ENCODE measurements at regions not wholly inside any gene's neighbourhood (a gene's known extent, or its start where the extent isn't known, plus 50 kb on each side); places are given as distances from the start of the nearest gene placed in this dataset.

DNA sequence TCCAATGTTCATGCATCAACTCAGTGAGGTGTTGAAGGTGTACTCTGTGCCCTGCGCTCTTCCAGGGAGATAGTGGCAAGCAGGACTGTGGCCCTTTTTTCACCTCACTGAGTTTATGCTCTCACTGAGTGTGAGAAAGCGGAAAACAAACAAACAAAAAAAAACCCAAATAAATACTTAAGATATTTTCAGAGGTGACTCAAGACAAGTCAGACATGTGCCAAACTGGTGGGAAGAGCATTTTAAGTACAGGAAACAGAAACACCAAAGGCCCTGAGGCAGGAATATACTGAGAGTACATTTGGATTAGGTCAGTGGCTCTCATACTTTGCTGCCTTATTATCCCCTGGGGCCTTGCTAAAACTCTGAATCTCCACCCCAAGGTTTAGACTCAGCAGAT is 111.9 kb upstream of the IGFBP3 start:
- no peak for DNase-seq

GRCh38 chr7:46032353-46032752 is 111.3 kb upstream of the IGFBP3 start:
- DNase-seq, result no peak

GRCh38 chr7:46029111-46029704 is 108.1 kb upstream of the IGFBP3 start:
- no peak for DNase-seq

DNA sequence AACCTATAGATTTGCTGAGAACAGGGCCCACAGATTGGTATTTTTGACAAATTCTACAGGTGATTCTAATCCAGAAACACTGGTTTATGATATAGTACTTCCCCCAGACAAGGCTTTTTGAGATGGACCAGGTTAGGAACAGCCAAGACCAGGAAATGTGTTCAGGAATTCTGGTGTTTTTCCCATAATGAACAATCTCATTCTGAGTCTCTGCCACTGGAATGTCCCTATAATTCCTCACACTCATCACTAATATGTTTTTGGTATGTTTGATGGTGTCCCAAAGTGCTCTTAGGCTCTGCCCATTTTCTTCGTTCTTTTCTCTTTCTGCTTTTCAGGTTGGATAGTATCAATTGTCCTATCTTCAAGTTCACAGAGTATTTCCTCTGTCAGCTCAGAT is 107.2 kb upstream of the IGFBP3 start:
- DNase-seq, result no peak

GRCh38 chr7:46026741-46027140 is 105.7 kb upstream of the IGFBP3 start:
- no peak for DNase-seq

DNA sequence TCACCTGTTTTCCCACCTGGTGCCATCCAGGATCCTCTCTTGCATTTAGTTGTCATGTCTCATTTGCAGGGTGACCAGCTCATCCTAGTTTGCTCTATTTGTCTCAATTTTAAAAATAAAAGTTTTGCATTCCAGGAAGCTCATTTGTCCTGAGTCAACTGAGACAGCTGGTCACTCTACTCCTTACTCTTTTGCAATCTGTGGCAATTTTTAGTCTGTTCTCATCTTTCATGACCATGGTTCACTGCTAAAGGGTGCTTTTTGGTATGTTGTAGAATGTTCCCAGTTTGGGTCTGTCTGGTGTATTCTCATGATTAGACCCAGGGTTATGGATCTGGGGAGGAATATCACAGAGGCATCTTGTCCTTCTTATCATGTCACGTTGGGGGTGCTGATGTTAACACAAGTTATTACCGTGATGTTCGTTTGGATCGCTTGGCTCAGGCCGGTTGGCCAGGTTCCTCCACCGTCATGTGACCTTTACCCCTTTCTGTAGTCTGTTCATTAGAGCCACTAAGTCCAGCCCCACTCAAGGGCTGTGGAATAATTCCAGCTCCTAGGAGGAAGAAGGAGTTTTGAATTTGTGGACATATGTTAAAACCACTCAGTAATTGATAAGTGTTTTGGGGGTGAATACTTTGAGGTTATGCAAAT is 103.3 kb upstream of the IGFBP3 start:
- no peak for DNase-seq

DNA sequence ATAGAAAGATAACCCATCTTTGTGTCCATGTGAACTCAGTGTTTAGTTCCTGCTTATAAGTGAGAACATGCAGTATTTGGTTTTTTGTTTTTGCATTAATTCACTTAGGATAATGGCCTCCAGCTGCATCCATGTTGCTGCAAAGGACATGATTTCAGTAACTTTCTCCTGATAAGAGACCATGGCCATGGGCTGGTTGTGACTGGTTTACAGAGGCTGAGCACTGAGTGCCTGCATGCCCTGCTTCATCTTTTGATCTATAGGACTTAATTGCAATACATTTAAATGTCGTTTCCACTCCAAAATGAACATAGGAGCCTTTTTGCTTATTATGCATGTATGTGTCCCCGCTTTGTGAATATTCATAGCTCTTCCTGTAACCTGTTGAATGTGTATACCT is 101.3 kb upstream of the IGFBP3 start:
- DNase-seq, result no peak

DNA sequence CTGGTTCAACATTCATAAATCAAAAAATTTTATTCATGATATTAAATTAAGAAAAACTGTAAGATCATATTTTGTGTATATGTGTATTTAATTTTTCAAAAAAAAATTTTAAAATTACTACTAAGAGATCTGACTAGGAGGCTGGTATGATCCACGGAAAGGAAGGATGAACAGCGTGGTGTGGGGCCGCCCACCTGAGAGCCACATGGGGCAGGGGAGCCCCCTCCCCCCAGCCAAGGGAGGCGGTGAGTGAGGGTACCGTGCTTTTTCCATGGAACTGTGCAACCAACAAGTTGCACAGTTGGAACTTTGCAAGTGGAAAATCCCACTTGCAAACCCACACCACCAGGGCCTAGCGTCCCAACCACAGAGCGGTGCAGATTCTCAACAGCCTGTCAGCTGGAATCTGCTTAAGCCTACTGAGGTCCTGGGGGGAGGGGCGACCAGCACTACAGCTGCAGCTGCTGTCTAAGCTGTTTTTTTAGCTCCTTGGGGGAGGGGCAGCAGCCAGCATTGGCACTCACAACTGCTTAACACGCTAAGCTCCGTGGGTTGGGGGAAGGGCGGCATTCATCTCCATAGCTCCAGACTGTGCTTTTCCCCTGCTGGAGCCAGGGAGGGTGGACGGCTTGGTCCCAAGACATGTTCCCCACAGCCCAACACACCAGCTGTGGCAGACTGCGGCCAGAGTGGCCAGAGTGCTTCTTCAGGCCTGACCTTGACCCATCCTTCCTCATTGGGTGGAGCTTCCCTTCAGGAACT is 94.2 kb upstream of the IGFBP3 start:
- DNase-seq, result no peak

GRCh38 chr7:46011501-46011900 is 90.4 kb upstream of the IGFBP3 start:
- no peak for DNase-seq

DNA sequence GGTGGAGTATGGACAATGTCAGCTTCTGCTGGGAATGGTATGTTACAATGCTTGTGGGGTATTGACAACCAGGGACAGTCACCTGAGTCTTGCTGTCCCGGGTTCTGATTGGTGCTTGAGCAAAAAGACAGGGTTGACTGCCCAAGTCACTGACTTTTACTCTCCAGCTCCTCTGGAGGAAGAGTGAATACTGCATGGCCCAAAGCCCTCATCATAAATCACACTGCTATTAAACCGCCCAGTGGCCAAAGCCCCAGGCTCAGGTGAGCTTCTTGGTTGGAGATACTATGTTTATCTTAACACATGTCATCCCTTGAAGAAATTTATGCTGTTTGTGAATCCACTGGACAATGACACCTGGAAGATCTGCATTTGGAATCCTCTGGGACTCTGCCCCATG is 90.0 kb upstream of the IGFBP3 start:
- no peak for DNase-seq

- no peak for DNase-seq
Observed at GRCh38 chr7:46009211-46009610, 88.1 kb upstream of the IGFBP3 start.

DNA sequence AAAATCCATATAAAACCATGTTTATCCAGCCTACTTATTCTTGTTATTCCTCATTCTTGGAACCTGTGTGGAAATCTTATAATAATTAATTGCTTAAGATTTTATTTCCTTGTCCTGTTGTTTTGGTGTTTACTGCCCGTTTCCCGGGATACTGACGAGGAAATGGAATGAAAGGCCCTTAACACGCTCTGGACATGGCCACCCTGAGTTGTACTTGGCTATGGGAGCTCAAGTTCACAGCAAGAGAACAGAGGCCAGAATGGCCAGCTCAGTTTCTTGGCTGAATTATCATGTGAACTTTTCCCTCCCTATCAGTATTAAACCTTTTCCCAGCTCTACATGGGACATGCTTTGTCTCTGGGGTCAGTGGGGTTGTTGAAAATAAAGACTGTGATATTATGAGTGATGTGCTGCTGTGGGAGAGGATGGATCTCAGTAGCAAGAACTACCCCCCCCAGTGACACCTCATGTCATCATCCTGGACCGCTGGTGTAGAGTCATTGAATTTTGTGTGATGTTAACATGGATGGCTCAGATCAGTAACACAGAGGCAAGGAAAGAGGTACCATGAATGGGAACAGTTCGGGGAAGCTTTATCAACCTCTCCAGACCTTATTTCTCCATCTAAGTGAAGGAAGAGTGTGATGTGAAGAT is 87.0 kb upstream of the IGFBP3 start:
- DNase-seq, result no peak

GRCh38 chr7:46007194-46007593 is 86.1 kb upstream of the IGFBP3 start:
- DNase-seq, result no peak

GRCh38 chr7:46006723-46007122 is 85.7 kb upstream of the IGFBP3 start:
- no peak for DNase-seq

- DNase-seq, result no peak
Observed at GRCh38 chr7:46006212-46006611, 85.1 kb upstream of the IGFBP3 start.

- no peak for DNase-seq
Observed at GRCh38 chr7:46004965-46005364, 83.9 kb upstream of the IGFBP3 start.

DNA sequence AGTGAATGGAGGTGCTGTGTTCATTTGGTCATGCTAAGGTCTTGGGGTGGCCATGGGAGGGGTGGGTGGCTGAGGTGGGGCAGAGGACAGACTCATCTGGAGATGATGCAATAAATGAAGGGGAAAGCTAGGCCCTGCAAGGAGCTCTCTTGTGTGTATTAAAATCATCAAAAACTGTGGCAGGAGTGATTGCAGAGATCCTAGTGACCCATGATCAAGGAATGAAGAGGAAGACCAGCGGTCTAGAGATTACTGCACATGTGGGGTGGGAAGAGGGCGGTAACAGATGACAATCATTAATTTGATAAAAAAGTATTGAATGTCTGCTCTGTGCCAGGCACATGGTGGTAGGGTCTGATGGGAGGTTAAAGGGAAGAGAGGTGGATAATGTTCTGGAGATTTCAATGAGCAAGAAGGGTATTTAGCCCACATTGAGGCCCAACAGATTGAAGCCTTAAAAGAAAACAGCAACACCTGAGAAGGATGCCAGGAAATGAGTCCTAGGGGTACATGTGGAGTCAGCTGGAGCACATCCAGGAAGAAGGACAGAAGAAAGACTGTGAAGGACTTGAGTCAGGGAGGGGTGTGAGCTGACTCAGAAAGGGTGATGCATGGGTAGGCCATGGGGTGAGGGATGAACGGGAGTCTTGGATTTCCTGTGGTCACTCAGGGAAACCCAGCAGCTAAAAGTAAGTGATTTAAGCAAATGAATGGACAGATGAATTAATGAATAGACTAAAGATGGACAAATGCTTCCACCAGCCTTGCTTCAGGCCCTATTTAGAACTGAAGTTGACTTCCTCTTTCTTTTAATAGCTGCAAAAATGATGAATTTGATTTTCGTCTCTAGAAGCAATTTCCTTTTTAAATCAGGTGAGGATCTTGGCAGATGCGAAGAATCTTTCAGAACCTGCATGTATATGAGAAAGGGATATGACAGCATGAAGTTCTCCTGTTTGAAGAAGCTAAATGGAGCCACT is 83.1 kb upstream of the IGFBP3 start:
- no peak for DNase-seq

DNA sequence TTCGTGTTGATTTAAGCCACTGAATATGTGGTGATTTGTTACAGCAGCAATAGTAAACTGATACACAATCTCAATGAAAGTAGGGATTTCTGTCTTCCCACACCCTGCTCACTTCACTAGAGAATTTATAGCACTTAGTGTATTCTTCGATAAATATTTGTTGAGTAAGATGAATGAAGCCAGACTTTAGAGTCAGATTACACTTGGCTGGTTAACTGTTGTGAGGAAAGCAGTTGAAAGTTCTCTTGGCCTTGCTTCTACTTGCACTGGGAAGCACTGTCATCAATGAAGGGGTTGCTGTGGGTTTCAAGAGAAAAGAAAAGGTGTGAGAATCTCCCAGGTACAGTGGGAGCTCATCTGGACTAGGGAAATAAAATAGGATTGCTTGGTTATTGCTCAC is 82.1 kb upstream of the IGFBP3 start:
- no peak for DNase-seq

DNA sequence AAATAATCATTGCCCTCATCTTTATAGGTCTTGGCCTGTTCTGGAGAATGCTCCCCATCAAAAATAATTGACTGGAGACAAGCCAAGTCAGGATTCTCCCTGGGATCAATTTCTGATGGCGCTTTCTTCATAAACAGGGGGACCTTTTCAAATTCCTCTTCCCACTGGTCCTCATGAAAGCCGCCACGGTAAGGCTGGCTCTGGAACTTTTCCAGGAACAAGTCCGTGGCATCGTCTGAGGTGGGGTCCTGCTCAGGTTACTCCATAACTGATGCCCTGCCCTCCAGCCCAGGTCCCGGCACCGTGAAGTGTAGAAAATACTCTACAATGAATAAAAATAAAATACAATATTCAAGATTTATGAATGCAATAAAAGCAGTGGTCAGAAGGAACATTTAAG is 79.4 kb upstream of the IGFBP3 start:
- no peak for DNase-seq

DNA sequence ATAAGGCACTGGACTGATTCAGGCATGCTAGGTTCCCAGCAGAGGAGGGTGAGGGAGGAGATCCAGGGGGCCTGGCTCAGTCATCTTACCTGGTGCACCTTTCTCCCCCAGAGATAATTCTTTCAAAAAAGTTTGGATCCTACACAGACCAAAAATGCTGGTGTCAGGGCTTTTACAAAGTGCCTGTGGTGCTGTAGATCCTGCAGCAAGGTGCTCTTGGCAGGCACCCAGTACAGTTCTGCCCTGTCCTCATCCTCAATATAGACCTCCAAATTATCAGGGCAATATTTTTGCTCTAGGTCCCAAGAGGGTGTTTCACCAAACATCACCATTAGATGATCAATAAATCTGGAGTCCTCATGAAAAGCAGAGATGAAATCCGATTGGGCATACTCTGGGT is 78.5 kb upstream of the IGFBP3 start:
- no peak for DNase-seq

DNA sequence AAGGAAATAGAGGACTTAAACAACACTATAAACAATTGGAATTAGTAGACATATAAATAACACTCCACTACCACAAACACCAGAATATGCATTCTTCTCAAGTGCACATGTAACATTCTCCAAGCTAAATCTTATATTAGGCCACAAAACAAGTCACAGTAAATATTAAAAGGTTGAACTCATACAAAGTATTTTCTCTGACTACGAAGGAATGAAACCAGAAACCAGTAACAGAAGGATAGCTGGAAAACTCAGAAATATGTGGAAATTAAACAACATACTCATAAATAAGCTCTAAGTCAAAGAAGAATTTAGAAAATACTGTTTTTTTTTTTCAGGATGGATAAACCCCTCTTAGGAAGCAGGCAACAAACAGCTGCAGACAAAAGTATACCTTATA is 77.4 kb upstream of the IGFBP3 start:
- DNase-seq, result no peak

DNA sequence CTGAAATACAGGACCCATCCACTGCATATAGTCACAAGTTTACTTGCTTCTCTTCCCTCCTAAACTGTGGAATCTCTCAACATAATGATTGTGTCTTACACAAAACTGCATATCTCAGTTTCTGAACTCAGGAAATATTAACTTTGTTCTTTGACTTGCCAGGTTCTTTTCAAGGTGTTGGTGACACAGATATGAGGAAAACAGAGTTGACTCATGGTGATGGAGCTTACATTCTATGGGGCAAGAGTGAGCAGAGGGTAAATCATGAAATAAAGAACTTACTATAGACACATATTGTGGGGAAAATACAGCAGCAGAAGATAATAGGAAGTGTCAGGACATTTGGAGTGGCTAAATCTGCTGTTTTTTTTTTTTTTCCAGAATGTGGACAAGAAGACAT is 72.5 kb upstream of the IGFBP3 start:
- no peak for DNase-seq

GRCh38 chr7:45992826-45993225 is 71.8 kb upstream of the IGFBP3 start:
- DNase-seq, result no peak

Measured in activated T-cell treated with anti-CD3 and anti-CD28 coated beads, Interleukin-2, amount 50 U/mL, for 48 hours (primary cell).